Lung (tissue), 11 donors: ENCODE measurements at regions not wholly inside any gene's neighbourhood (a gene's known extent, or its start where the extent isn't known, plus 50 kb on each side); places are given as distances from the start of the nearest gene placed in this dataset.
A peak's percentile ranks its signal among the peaks of the same experiment; 100 is the strongest.

Experiments
- ATAC-seq: fragments of 200-7000 bp; cut with Tn5 transposase; one replicate; pipeline ENCODE4 v1.9.1; 2020; ENCODE audit warnings: moderate number of reproducible peaks; ENCODE audit not compliant: insufficient read depth, low FRiP score
- DNase-seq, 3 donors: peaks; one replicate each; pipeline ENCODE4 v3.0.0-alpha.2; 2013 to 2017
- H3K27ac ChIP-seq, 2 donors: one replicate each; pipeline ENCODE4 v1.5.1; 2013; ENCODE audit warnings: mild to moderate bottlenecking in 2 of 2, moderate library complexity in 2 of 2, control low read depth in 1 of 2, inconsistent platforms in 1 of 2, low read depth in 1 of 2, low read length in 1 of 2
- H3K27me3 ChIP-seq, 3 donors: one replicate each; pipeline ENCODE4 v1.5.1; 2013; ENCODE audit warnings: low read length in 2 of 3; ENCODE audit not compliant: control insufficient read depth in 3 of 3, insufficient read depth in 3 of 3
- H3K36me3 ChIP-seq, 4 donors: one replicate each; pipeline ENCODE4 v1.5.1; 2013; ENCODE audit warnings: low read length in 4 of 4, mild to moderate bottlenecking in 1 of 4, moderate library complexity in 1 of 4; ENCODE audit not compliant: control insufficient read depth in 4 of 4, insufficient read depth in 4 of 4
- H3K4me1 ChIP-seq, 5 donors: one replicate each; pipeline ENCODE4 v1.5.1; 2013; ENCODE audit warnings: low read length in 5 of 5, mild to moderate bottlenecking in 2 of 5, moderate library complexity in 1 of 5; ENCODE audit not compliant: control insufficient read depth in 5 of 5, insufficient read depth in 5 of 5
- H3K4me3 ChIP-seq: one replicate; pipeline ENCODE4 v1.5.1; 2013; ENCODE audit warnings: mild to moderate bottlenecking, control low read depth, moderate library complexity
- H3K9ac ChIP-seq, 2 donors: one replicate each; pipeline ENCODE4 v1.5.1; 2013; ENCODE audit warnings: low read length in 2 of 2, control low read depth in 1 of 2; ENCODE audit not compliant: insufficient read depth in 1 of 2
- H3K9me3 ChIP-seq, 4 donors: one replicate each; pipeline ENCODE4 v1.5.1; 2013; ENCODE audit warnings: low read length in 3 of 4, mild to moderate bottlenecking in 1 of 4, moderate library complexity in 1 of 4; ENCODE audit not compliant: control insufficient read depth in 4 of 4, insufficient read depth in 3 of 4
- WGBS, 2 donors: extraction: QIAGEN DNeasy Blood & Tissue Kit; methylation state at CpG; one replicate each; pipeline ENCODE4 v1.1.7; 2013; 5-methylcytosine and 5-hydroxymethylcytosine counted together
- TF ChIP-seq, protein P1 (sequence below): IDR thresholded peaks from 2 replicates; pipeline ENCODE4 v1.5.1; 2012; ENCODE audit warnings: mild to moderate bottlenecking; ENCODE audit errors: control extremely low read depth, extremely low read depth
- donor health status: control.
- donor health status: control.
- donor health status: Bipolar disorder and iron deficiency.
- donor health status: healthy.
- donor health status: DM: yes; HTN: yes; CAD: no.

DNA sequence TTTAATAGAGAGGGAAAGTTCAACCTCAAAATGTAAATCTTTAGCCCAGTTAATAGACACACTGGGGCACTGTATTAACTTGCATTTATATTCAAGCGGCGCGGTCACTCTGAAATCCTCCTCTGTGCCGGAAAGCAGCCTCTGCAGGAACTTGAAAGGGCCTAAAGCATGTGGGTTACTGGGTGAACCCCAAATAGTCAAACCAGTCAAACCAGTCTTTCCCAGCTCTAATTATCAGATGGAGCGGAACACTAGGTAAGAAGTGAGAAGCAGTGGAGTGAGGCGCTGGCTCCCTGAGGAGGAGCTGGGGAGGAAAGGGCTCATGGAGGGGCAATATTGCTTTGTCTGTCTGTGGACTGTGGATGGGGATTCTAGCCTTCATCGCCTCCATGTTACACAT lies 531.3 kb downstream of the QKI start:
- Histone ChIP-seq H3K4me3 (no peak overlapping the region), H3K4me1 (peaks cover 0 to 11% (median 5%) of the 10 kb centered on the region in 5 donors), H3K36me3 (no peaks in the 10 kb centered on the region), H3K27me3 (no peaks in the 10 kb centered on the region), H3K9ac (no peak overlapping the region), H3K9me3 (peaks cover 0 to 2% (median 0%) of the 10 kb centered on the region in 4 donors), H3K27ac (no peak overlapping the region)
- TF ChIP-seq, protein P1, sequence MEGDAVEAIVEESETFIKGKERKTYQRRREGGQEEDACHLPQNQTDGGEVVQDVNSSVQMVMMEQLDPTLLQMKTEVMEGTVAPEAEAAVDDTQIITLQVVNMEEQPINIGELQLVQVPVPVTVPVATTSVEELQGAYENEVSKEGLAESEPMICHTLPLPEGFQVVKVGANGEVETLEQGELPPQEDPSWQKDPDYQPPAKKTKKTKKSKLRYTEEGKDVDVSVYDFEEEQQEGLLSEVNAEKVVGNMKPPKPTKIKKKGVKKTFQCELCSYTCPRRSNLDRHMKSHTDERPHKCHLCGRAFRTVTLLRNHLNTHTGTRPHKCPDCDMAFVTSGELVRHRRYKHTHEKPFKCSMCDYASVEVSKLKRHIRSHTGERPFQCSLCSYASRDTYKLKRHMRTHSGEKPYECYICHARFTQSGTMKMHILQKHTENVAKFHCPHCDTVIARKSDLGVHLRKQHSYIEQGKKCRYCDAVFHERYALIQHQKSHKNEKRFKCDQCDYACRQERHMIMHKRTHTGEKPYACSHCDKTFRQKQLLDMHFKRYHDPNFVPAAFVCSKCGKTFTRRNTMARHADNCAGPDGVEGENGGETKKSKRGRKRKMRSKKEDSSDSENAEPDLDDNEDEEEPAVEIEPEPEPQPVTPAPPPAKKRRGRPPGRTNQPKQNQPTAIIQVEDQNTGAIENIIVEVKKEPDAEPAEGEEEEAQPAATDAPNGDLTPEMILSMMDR: no peak
- 77 to 91% methylated on average over 7 of the region's 7 CpGs for WGBS, 2 donors
- ATAC-seq (no peak), DNase-seq (peak in 2 of 3 donors; percentile 28 to 58)

DNA sequence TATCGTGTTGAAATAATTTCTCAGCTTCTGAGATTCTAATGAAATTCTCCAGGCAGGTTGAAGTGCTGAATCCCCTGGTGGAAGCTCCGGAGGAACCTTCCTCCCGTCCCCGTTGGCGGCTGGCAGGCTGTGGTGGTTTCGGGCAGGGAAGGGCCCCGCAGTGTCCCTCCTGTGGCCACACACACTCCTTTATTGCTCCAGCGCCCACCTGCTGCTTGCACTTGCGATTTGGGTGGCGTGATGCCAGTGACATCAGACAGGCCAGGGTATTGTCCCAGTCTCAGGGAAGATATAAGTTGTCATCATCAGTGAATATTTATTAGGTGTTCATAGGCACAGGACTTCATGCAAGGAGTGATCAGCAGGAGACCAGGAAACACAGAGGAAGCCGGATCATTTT lies 530.4 kb downstream of the QKI start:
- 76 to 85% methylated on average over 11 of the region's 11 CpGs for WGBS, 2 donors

DNA sequence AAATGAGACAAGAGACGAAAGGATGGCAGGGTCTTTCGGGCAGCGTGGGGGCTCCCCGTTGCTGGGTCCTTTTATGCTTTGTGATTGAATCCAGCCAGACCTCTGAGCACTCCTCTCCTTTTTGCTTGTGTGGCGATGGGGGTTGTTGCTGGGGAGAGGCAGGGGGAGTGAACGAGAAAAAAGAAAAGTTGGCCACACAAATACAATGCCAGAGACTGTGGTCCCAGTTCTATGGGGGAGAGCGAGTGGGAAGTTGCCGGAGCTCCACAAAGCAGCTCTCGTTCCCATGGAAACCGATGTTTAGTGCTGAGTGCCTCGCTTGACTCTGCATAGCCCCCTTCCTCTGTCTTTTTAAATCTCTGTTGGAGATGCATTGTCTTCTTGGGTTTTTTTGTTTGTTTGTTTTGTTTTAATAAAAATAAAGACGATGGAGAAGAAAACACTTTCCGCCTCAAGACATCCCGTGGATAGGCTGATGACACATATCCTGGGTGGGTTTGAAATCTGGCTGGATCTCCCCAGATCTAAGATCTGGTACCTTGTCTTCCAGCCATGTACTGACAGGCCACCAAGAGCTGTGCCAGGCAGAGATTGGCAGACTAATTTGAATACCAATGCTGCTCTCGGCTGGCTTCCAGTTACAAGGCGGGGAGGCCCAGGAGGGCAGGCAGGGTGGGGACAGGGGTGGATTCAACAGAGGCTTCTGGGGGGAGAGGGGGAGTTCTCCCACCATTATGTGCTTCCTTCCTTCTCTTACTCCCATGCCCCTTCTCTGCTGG lies 529.3 kb downstream of the QKI start:
- Histone ChIP-seq H3K27ac (no peak overlapping the region), H3K9ac (no peak overlapping the region), H3K4me3 (no peak overlapping the region), H3K9me3 (peaks cover 0 to 2% (median 0%) of the 10 kb centered on the region in 4 donors), H3K36me3 (no peaks in the 10 kb centered on the region), H3K27me3 (no peaks in the 10 kb centered on the region), H3K4me1 (peaks cover 0 to 11% (median 5%) of the 10 kb centered on the region in 5 donors)
- peak; percentile 59 to 83 (median 80) for DNase-seq
- 31 to 35% methylated on average over 16 of the region's 16 CpGs for WGBS, 2 donors
- TF ChIP-seq, protein P1: no peak
- no peak for ATAC-seq

More for the DNA sequence above, 530.4 kb downstream of the QKI start:
- no peak overlapping the region for H3K4me3 ChIP-seq
- no peaks in the 10 kb centered on the region for H3K36me3 ChIP-seq
- no peak for ATAC-seq
- no peaks in the 10 kb centered on the region for H3K27me3 ChIP-seq
- no peak for DNase-seq
- TF ChIP-seq, protein P1: no peak
- peaks cover 0 to 11% (median 5%) of the 10 kb centered on the region in 5 donors for H3K4me1 ChIP-seq
- no peak overlapping the region for H3K27ac ChIP-seq
- peaks cover 0 to 2% (median 0%) of the 10 kb centered on the region in 4 donors for H3K9me3 ChIP-seq
- no peak overlapping the region for H3K9ac ChIP-seq
